Peyer's patch (tissue), 4 donors: ENCODE measurements at regions not wholly inside any gene's neighbourhood (a gene's known extent, or its start where the extent isn't known, plus 50 kb on each side); places are given as distances from the start of the nearest gene placed in this dataset.

ENCODE experiments used
- POLR2A ChIP-seq, 2 donors: fragments of 450-650 bp; IDR thresholded peaks; one replicate each; pipeline ENCODE4 v1.5.1; 2017; ENCODE audit warnings: antibody characterized with exemption in 2 of 2, mild to moderate bottlenecking in 2 of 2, moderate library complexity in 2 of 2
- TF ChIP-seq, protein P1 (sequence below), 6 experiments: fragments of 450-650 bp in 4 of 6; fragments of 200-600 bp in 2 of 6; sonication (generic) in 1 of 6; IDR thresholded peaks; one replicate each; pipeline ENCODE4 v1.5.1; 2017 to 2019; ENCODE audit warnings: antibody characterized with exemption in 6 of 6, mild to moderate bottlenecking in 3 of 6, moderate library complexity in 1 of 6

DNA sequence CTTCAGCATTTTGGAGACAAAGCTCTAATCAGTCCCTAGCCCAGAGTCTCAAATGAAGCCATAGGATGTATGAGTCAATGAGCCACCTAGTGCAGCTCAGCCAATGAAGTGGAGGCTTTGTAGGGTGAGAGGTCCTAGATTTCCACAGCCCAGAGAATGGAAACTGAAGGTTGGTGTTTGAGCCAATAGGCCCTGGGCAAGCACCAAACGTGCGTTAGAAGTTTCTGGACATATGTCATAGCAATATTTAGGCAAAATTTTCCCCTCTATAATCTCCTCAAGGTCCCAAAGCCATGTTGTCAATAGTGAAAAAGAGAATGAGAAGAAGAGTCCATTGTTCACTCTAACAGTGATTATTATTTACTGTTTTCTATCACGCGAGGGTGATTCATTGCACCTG, 361.3 kb downstream of the PLPP3 start:
- no peak for TF ChIP-seq POLR2A (IDR thresholded peaks at IDR 0.05)
- TF ChIP-seq, protein P1, sequence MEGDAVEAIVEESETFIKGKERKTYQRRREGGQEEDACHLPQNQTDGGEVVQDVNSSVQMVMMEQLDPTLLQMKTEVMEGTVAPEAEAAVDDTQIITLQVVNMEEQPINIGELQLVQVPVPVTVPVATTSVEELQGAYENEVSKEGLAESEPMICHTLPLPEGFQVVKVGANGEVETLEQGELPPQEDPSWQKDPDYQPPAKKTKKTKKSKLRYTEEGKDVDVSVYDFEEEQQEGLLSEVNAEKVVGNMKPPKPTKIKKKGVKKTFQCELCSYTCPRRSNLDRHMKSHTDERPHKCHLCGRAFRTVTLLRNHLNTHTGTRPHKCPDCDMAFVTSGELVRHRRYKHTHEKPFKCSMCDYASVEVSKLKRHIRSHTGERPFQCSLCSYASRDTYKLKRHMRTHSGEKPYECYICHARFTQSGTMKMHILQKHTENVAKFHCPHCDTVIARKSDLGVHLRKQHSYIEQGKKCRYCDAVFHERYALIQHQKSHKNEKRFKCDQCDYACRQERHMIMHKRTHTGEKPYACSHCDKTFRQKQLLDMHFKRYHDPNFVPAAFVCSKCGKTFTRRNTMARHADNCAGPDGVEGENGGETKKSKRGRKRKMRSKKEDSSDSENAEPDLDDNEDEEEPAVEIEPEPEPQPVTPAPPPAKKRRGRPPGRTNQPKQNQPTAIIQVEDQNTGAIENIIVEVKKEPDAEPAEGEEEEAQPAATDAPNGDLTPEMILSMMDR (IDR thresholded peaks at IDR 0.05) = no peak
